GM13977 (cell line): ENCODE measurements at regions not wholly inside any gene's neighbourhood (a gene's known extent, or its start where the extent isn't known, plus 50 kb on each side); places are given as distances from the start of the nearest gene placed in this dataset.

ENCODE experiments used
- DNase-seq: peaks from one replicate; pipeline ENCODE4 v3.0.0; 2012; ENCODE audit warnings: low spot score
- in situ Hi-C: fragments of 300-500 bp; cut with MboI; formaldehyde crosslinking; loops from one replicate; pipeline ENCODE4 v1.12.0; 2022; ENCODE audit warnings: low sequenced_read_pairs, low pct_unique_long_range_greater_than_20kb, mixed read lengths, inconsistent platforms; ENCODE audit not compliant: unreplicated experiment
- TF ChIP-seq, protein P1 (sequence below): IDR thresholded peaks from 2 replicates; pipeline ENCODE4 v1.5.1; 2012; ENCODE audit warnings: mild to moderate bottlenecking, control low read depth; ENCODE audit not compliant: insufficient read depth; ENCODE audit errors: extremely low read depth, missing control alignments

DNA sequence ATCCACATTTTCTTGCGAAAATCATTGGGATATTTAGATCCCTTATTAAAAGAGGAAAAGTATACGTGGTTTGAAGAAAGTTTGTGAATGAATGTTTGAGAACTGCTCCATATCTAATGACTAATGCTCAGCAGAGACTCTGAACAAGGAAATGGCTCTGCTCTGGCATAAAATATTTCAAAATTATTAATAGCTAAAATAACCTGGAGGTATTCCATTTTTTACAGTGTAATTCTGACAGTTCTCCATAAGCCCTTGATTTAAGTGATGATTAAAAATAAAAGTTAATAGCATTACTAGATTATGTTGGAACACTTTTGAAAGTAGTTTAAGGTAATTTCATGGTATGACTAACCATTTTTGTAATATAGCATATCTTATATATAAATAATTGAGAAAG is 1276.9 kb upstream of the TENM3 start:
- no peak for DNase-seq
- TF ChIP-seq, protein P1, sequence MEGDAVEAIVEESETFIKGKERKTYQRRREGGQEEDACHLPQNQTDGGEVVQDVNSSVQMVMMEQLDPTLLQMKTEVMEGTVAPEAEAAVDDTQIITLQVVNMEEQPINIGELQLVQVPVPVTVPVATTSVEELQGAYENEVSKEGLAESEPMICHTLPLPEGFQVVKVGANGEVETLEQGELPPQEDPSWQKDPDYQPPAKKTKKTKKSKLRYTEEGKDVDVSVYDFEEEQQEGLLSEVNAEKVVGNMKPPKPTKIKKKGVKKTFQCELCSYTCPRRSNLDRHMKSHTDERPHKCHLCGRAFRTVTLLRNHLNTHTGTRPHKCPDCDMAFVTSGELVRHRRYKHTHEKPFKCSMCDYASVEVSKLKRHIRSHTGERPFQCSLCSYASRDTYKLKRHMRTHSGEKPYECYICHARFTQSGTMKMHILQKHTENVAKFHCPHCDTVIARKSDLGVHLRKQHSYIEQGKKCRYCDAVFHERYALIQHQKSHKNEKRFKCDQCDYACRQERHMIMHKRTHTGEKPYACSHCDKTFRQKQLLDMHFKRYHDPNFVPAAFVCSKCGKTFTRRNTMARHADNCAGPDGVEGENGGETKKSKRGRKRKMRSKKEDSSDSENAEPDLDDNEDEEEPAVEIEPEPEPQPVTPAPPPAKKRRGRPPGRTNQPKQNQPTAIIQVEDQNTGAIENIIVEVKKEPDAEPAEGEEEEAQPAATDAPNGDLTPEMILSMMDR = no peak
- in situ Hi-C loops = no loop called here

DNA sequence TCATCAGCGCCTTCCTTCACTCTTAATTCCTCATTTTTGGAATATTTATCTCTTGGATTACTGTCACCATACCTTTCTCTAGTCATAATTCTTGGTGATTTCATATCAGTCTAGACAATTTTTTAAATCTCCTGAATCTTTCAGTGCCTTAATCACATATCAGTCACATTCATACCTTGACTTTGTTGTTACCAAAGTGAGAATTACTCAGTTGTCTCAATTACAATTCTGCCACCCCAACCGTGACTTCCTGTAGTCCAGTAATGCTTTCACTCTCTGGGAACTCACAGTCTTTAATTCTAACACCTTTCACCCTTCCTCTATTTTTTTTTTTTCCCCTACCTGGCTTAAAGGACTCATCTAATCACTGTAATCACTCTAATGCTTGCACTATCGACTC is 1275.3 kb upstream of the TENM3 start:
- in situ Hi-C loops = no loop called here
- TF ChIP-seq, protein P1 = no peak
- DNase-seq = no peak

DNA sequence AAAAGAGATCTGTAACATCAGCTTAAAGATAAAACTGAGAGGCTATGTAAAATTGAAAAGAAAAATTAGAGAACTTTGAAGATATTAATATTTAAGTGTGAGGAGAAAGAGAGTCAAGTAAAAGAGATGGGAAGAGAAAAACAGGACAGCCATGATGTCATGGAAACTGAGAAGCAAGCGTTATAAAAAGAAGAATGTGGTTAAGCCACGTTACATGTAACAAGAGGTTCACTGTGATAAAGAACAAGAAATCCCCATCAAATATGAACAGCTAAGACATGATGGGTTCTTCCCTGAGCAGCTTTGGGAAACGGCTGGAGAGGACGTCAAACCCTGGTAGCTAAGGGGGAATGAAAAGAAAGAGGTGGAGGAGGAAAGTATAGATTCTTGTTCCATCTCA is 1269.3 kb upstream of the TENM3 start:
- DNase-seq = no peak
- in situ Hi-C loops = no loop called here
- TF ChIP-seq, protein P1 = no peak

DNA sequence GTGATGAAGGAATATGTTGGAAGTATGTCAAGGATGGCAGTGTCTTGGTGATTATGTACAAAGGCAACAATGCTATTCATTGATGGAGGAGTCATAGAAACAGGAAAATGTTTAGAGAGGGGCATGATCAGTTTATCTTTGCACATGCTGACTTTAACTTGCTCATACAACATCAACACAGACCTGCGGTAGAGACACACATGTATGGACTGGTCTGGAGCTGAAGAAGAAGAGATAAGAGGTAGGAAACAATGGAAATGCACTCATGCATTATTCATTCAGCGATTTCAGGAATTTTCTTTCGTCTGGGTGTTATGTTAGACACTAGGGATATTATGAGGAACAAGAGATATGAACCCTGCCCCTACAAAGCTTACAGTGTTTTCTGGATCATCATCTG is 1252.3 kb upstream of the TENM3 start:
- in situ Hi-C loops = no loop called here
- TF ChIP-seq, protein P1 = no peak
- no peak for DNase-seq

DNA sequence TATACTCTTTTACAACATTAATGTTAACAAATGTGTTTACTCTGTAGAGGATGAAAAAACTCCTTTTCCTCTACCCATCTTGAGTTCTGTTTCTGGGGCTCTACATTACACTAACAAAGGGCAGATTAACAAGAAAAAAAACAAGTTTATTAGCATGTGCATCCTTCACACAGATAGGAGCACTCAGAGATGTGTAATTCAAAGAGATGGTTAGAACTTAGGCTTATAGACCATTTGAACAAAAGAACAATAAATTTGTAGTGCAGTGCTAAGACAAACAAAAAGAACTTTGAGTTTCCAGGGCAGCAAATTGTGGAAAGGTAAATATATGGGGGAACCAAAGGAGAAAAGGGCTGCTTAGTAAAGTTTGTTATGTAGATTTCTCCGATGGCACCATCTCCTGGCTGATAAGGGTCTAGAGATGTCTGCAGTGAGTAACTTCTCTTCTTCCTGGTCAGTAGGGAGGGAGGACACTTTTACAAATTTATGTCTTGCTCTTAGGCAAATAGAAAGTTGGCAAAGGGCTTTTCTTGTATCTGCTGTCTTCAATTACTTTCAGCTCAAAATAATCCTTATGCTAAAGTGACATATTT is 1249.9 kb upstream of the TENM3 start:
- no peak for DNase-seq
- in situ Hi-C loops = no loop called here
- TF ChIP-seq, protein P1 = no peak

DNA sequence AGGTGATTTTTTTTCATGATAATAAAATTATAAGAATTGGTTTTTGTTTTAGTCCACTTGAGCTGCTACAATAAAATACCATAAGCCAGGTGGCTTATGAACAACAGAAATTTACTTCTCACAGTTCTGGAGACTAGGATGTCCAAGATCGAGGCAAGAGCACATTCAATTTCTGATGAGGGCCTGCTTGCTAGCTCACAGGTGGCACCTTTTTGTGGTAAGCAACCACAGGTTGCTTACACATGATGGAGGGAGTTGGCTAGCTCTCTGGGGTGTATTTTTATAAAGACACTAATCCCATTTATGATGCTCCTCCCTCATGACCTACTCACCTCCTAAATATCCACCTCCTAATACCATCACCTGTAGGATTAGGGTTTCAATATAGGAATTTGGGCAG is 1248.5 kb upstream of the TENM3 start:
- in situ Hi-C loops = no loop called here
- no peak for DNase-seq
- TF ChIP-seq, protein P1 = no peak

DNA sequence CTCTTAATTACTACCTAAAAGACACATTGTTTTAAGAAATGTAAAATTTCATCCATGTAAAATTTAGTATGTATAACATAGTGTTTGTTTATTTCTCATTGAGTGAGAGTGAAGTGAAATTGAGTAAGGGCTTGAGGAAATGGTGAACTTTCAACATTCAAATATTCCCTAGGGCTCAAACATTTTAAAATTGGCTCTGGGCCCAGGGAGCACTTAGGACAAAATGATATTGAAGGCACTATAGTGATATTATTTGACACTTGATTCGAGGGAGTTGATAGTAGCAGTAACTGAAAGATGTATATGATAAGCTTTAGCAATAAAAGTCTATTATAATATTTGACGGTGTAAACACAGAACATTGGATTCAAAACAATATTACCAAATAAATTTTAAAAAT is 1244.0 kb upstream of the TENM3 start:
- DNase-seq = no peak
- TF ChIP-seq, protein P1 = no peak
- in situ Hi-C loops = no loop called here
